ENCODE measurements at regions not wholly inside any gene's neighbourhood (a gene's known extent, or its start where the extent isn't known, plus 50 kb on each side); places are given as distances from the start of the nearest gene placed in this dataset.

DNA sequence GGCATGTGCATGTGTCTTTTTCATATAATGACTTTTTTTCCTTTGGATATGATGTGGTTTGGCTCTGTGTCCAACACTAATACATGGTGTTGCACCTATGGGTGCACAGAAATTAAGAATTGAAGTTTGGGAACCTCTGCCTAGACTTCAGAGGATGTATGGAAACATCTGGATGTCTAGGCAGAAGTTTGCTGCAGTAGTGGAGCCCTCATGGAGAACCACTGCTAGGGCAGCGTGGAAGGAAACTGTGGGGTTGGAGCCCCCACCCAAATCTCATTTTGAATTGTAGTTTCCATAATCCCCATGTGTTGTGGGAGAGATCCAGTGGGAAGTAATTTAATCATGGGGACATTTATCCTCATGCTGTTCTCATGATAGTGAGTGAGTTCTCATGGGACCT is 235.0 kb upstream of the TRPC7 start:
- no peaks in the 10 kb centered on the region for H3K79me2 ChIP-seq (ENCODE audit: control insufficient read depth, low read length)
- no peaks in the 10 kb centered on the region for H3K36me3 ChIP-seq (ENCODE audit: control insufficient read depth, low read length)
- no peaks in the 10 kb centered on the region for H4K20me1 ChIP-seq (ENCODE audit: control insufficient read depth, insufficient read depth, low read depth, low read length)
- H3K27ac ChIP-seq (ENCODE audit: low read depth, low read length) = no peak overlapping the region
- no peaks in the 10 kb centered on the region for H3K4me1 ChIP-seq (ENCODE audit: control insufficient read depth, low read length)
- H3K27me3 ChIP-seq (ENCODE audit: control insufficient read depth, low read length) = no peaks in the 10 kb centered on the region
- no peaks in the 10 kb centered on the region for H3K9me2 ChIP-seq (replicated peaks; ENCODE audit: control insufficient read depth, low read length)
- no peak overlapping the region for H3K4me3 ChIP-seq (ENCODE audit: low read length)
- H3F3A ChIP-seq (ENCODE audit: control insufficient read depth, insufficient read depth) = no peaks in the 10 kb centered on the region
- TF ChIP-seq CTCF (IDR thresholded peaks at IDR 0.05; ENCODE audit: low read depth, low read length, poor library complexity, severe bottlenecking) (no peak), EZH2phosphoT487 (IDR thresholded peaks at IDR 0.05; ENCODE audit: borderline replicate concordance, low read length) (no peak)
- H3K4me2 ChIP-seq (ENCODE audit: low read length) = no peak overlapping the region
- H3K9me3 ChIP-seq (ENCODE audit: control insufficient read depth, insufficient read depth, low read length) = peaks cover 27% of the 10 kb centered on the region

GRCh38 chr5:136598802-136599404 is 233.6 kb upstream of the TRPC7 start:
- Histone ChIP-seq H3K36me3 (ENCODE audit: control insufficient read depth, low read length) (no peaks in the 10 kb centered on the region), H3K9me3 (ENCODE audit: control insufficient read depth, insufficient read depth, low read length) (peaks cover 27% of the 10 kb centered on the region), H3K4me2 (ENCODE audit: low read length) (no peak overlapping the region), H3K27ac (ENCODE audit: low read depth, low read length) (no peak overlapping the region), H3K9me2 (replicated peaks; ENCODE audit: control insufficient read depth, low read length) (no peaks in the 10 kb centered on the region), H3K4me3 (ENCODE audit: low read length) (no peak overlapping the region), H3K4me1 (ENCODE audit: control insufficient read depth, low read length) (no peaks in the 10 kb centered on the region), H4K20me1 (ENCODE audit: control insufficient read depth, insufficient read depth, low read depth, low read length) (no peaks in the 10 kb centered on the region), H3K27me3 (ENCODE audit: control insufficient read depth, low read length) (no peaks in the 10 kb centered on the region), H3F3A (ENCODE audit: control insufficient read depth, insufficient read depth) (no peaks in the 10 kb centered on the region), H3K79me2 (ENCODE audit: control insufficient read depth, low read length) (no peaks in the 10 kb centered on the region)
- TF ChIP-seq EZH2phosphoT487 (IDR thresholded peaks at IDR 0.05; ENCODE audit: borderline replicate concordance, low read length) = no peak
- TF ChIP-seq CTCF (IDR thresholded peaks at IDR 0.05; ENCODE audit: low read depth, low read length, poor library complexity, severe bottlenecking) = no peak

- no peaks in the 10 kb centered on the region for H3K79me2 ChIP-seq (ENCODE audit: control insufficient read depth, low read length)
- no peak overlapping the region for H3K4me3 ChIP-seq (ENCODE audit: low read length)
- no peaks in the 10 kb centered on the region for H3K27me3 ChIP-seq (ENCODE audit: control insufficient read depth, low read length)
- H3F3A ChIP-seq (ENCODE audit: control insufficient read depth, insufficient read depth) = no peaks in the 10 kb centered on the region
- no peaks in the 10 kb centered on the region; the same call in 1 of the 2 replicates for H3K9me3 ChIP-seq (ENCODE audit: control insufficient read depth, insufficient read depth, low read length)
- H4K20me1 ChIP-seq (ENCODE audit: control insufficient read depth, insufficient read depth, low read depth, low read length) = no peaks in the 10 kb centered on the region
- H3K27ac ChIP-seq (ENCODE audit: low read depth, low read length) = no peak overlapping the region
- no peaks in the 10 kb centered on the region for H3K36me3 ChIP-seq (ENCODE audit: control insufficient read depth, low read length)
- no peak for TF ChIP-seq CTCF (IDR thresholded peaks at IDR 0.05; ENCODE audit: low read depth, low read length, poor library complexity, severe bottlenecking)
- TF ChIP-seq EZH2phosphoT487 (IDR thresholded peaks at IDR 0.05; ENCODE audit: borderline replicate concordance, low read length) = no peak
- no peak overlapping the region for H3K4me2 ChIP-seq (ENCODE audit: low read length)
- no peaks in the 10 kb centered on the region for H3K9me2 ChIP-seq (replicated peaks; ENCODE audit: control insufficient read depth, low read length)
- no peaks in the 10 kb centered on the region for H3K4me1 ChIP-seq (ENCODE audit: control insufficient read depth, low read length)
Measured at GRCh38 chr5:136594416-136594815, 229.1 kb upstream of the TRPC7 start.

All from DOHH2 (cell line).